ENCODE measurements at regions not wholly inside any gene's neighbourhood (a gene's known extent, or its start where the extent isn't known, plus 50 kb on each side); places are given as distances from the start of the nearest gene placed in this dataset.

- no peaks in the 10 kb centered on the region for H3K9me3 ChIP-seq (ENCODE audit: low read length)
- DNase-seq (ENCODE audit: low spot score) (no peak), FAIRE-seq (no peak), ATAC-seq (no peak)
- H3K9ac ChIP-seq (ENCODE audit: insufficient read depth, low read depth, low read length): no peak overlapping the region
- no peaks in the 10 kb centered on the region for H3K36me3 ChIP-seq (replicated peaks in 1 of 2; ENCODE audit: control insufficient read depth in 1 of 2, insufficient read depth in 2 of 2, low read length in 2 of 2)
- 27% methylated on average over 9 of the region's 10 CpGs for WGBS (ENCODE audit: low lambda C conversion rate)
- CTCF ChIA-PET (ENCODE audit: low intra/inter-chr PET ratio, low total read pairs): no interaction called here
- H3K27me3 ChIP-seq (ENCODE audit: control insufficient read depth in 1 of 2, insufficient read depth in 2 of 2, low read length in 2 of 2): peaks cover 19 to 84% of the 10 kb centered on the region in 2 experiments
- POLR2A ChIA-PET: no interaction called here
- no peak overlapping the region for H3K4me2 ChIP-seq (ENCODE audit: low read depth, low read length)
- no peak overlapping the region for H2AFZ ChIP-seq (ENCODE audit: low read length)
- in situ Hi-C loops (cut with HindIII; ENCODE audit: extremely low pct_ligation_motif_present, low pct_unique_long_range_greater_than_20kb) (no loop called here), intact Hi-C loops (cut with micrococcal nuclease; ENCODE audit: unreplicated experiment) (no loop called here)
- BruUV-seq (replicated peaks): no TSS peak
- no peaks in the 10 kb centered on the region for H3K4me1 ChIP-seq (ENCODE audit: insufficient read depth, low read length)
- no peak overlapping the region for H3K27ac ChIP-seq (ENCODE audit: extremely low read length, insufficient read depth, low read length)
- no peaks in the 10 kb centered on the region for H4K20me1 ChIP-seq (ENCODE audit: insufficient read depth, low read length)
- H3K4me3 ChIP-seq (replicated peaks in 1 of 3; ENCODE audit: insufficient read depth in 1 of 3, low read depth in 2 of 3, low read length in 3 of 3): no peak overlapping the region
- no peaks in the 10 kb centered on the region for H3K79me2 ChIP-seq (ENCODE audit: insufficient read depth, low read length)
- TF ChIP-seq, protein P1, sequence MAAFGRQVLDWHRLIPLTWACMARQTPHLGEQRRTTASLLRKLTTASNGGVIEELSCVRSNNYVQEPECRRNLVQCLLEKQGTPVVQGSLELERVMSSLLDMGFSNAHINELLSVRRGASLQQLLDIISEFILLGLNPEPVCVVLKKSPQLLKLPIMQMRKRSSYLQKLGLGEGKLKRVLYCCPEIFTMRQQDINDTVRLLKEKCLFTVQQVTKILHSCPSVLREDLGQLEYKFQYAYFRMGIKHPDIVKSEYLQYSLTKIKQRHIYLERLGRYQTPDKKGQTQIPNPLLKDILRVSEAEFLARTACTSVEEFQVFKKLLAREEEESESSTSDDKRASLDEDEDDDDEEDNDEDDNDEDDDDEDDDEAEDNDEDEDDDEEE (CRISPR knock-in tag; IDR thresholded peaks at IDR 0.05): no peak
- TF ChIP-seq ZNF577 (CRISPR knock-in tag; IDR thresholded peaks at IDR 0.05; ENCODE audit: borderline replicate concordance, low read depth): no peak
- TF ChIP-seq PATZ1 (CRISPR knock-in tag; IDR thresholded peaks at IDR 0.05): no peak
- TF ChIP-seq STAG1 (CRISPR knock-in tag; IDR thresholded peaks at IDR 0.05): no peak
- TF ChIP-seq LCORL (IDR thresholded peaks at IDR 0.05): no peak
- no peak for TF ChIP-seq LCORL (CRISPR knock-in tag; IDR thresholded peaks at IDR 0.05)
- TF ChIP-seq, protein P2, sequence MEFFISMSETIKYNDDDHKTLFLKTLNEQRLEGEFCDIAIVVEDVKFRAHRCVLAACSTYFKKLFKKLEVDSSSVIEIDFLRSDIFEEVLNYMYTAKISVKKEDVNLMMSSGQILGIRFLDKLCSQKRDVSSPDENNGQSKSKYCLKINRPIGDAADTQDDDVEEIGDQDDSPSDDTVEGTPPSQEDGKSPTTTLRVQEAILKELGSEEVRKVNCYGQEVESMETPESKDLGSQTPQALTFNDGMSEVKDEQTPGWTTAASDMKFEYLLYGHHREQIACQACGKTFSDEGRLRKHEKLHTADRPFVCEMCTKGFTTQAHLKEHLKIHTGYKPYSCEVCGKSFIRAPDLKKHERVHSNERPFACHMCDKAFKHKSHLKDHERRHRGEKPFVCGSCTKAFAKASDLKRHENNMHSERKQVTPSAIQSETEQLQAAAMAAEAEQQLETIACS (CRISPR knock-in tag; IDR thresholded peaks at IDR 0.05): no peak
- TF ChIP-seq ZNF318 (CRISPR knock-in tag; IDR thresholded peaks at IDR 0.05): no peak
Measured at GRCh38 chr17:79443026-79443425, 167.8 kb downstream of the RBFOX3 start.

Data from HepG2 (cell line).